Esophagus muscularis mucosa (tissue), 4 donors: ENCODE measurements at regions not wholly inside any gene's neighbourhood (a gene's known extent, or its start where the extent isn't known, plus 50 kb on each side); places are given as distances from the start of the nearest gene placed in this dataset.

Source experiments
- EP300 ChIP-seq: sonication (generic); formaldehyde crosslinking; IDR thresholded peaks from one replicate; pipeline ENCODE4 v1.6.1; 2017; ENCODE audit warnings: antibody characterized with exemption
- POLR2A ChIP-seq: fragments of 450-650 bp; IDR thresholded peaks from one replicate; pipeline ENCODE4 v1.6.1; 2017; ENCODE audit warnings: antibody characterized with exemption, moderate library complexity, mild to moderate bottlenecking, low read depth
- POLR2AphosphoS5 ChIP-seq, 2 donors: sonication (generic); formaldehyde crosslinking; IDR thresholded peaks; one replicate each; pipeline ENCODE4 v1.6.1; 2017; ENCODE audit warnings: antibody characterized with exemption in 2 of 2
- TF ChIP-seq, protein P1 (sequence below), 3 experiments: fragments of 200-600 bp in 2 of 3; fragments of 450-650 bp in 1 of 3; sonication (generic) in 2 of 3; IDR thresholded peaks; one replicate each; pipeline ENCODE4 v1.5.1; 2017 to 2019; ENCODE audit warnings: antibody characterized with exemption in 3 of 3, mild to moderate bottlenecking in 2 of 3, moderate library complexity in 1 of 3

DNA sequence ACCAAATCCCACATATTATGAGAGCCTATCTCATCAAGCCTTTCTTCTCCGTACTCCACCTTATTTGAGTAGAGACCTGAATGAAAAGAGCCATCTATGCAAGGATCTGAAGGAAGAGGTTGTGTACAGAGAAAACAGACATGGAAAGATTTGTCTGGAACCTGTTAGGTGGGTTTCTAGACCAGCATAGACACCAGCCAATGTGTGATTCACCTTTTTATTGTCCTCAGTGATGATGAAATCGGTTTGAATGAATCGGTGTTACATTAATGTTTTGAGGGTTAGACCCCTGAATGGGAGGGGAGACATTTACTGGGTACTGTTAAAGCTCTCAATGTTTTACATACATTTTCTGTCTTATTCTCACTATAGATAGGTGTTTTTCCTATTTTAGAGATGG is 223.6 kb downstream of the NMUR2 start:
- TF ChIP-seq POLR2A (no peak), EP300 (no peak), POLR2AphosphoS5 (IDR thresholded peaks at IDR 0.05) (no peak)
- TF ChIP-seq, protein P1, sequence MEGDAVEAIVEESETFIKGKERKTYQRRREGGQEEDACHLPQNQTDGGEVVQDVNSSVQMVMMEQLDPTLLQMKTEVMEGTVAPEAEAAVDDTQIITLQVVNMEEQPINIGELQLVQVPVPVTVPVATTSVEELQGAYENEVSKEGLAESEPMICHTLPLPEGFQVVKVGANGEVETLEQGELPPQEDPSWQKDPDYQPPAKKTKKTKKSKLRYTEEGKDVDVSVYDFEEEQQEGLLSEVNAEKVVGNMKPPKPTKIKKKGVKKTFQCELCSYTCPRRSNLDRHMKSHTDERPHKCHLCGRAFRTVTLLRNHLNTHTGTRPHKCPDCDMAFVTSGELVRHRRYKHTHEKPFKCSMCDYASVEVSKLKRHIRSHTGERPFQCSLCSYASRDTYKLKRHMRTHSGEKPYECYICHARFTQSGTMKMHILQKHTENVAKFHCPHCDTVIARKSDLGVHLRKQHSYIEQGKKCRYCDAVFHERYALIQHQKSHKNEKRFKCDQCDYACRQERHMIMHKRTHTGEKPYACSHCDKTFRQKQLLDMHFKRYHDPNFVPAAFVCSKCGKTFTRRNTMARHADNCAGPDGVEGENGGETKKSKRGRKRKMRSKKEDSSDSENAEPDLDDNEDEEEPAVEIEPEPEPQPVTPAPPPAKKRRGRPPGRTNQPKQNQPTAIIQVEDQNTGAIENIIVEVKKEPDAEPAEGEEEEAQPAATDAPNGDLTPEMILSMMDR (IDR thresholded peaks at IDR 0.05) = no peak
